ENCODE measurements at regions not wholly inside any gene's neighbourhood (a gene's known extent, or its start where the extent isn't known, plus 50 kb on each side); places are given as distances from the start of the nearest gene placed in this dataset.
A peak's percentile ranks its signal among the peaks of the same experiment; 100 is the strongest.

- Mint-ChIP-seq H3K4me3 (no peak overlapping the region), H3K27me3 (peaks cover 0 to 3% of the 10 kb centered on the region in 2 donors), H3K36me3 (no peaks in the 10 kb centered on the region), H3K9me3 (no peaks in the 10 kb centered on the region), H3K27ac (no peak overlapping the region), H3K4me1 (no peaks in the 10 kb centered on the region)
- ATAC-seq (replicated peaks), result no peak
- no peak for DNase-seq
Measured at GRCh38 chr7:156219307-156220077, 407.2 kb upstream of the SHH start.

- ATAC-seq (replicated peaks) (no peak), DNase-seq (no peak)
- Mint-ChIP-seq H3K4me1 (no peaks in the 10 kb centered on the region), H3K9me3 (no peaks in the 10 kb centered on the region), H3K27ac (no peak overlapping the region), H3K27me3 (peaks cover 0 to 3% of the 10 kb centered on the region in 2 donors), H3K36me3 (no peaks in the 10 kb centered on the region), H3K4me3 (no peak overlapping the region)
Measured at GRCh38 chr7:156218544-156219306, 406.5 kb upstream of the SHH start.

- Mint-ChIP-seq H3K27ac (no peak overlapping the region), H3K4me3 (no peak overlapping the region), H3K27me3 (peaks cover 0 to 3% of the 10 kb centered on the region in 2 donors), H3K4me1 (no peaks in the 10 kb centered on the region), H3K9me3 (no peaks in the 10 kb centered on the region), H3K36me3 (no peaks in the 10 kb centered on the region)
- ATAC-seq (replicated peaks), result no peak
- DNase-seq, result no peak
Measured at GRCh38 chr7:156217803-156218202, 405.5 kb upstream of the SHH start.

GRCh38 chr7:156209087-156209486, 396.8 kb upstream of the SHH start:
- Mint-ChIP-seq H3K27ac (no peak overlapping the region), H3K4me1 (no peaks in the 10 kb centered on the region), H3K4me3 (no peak overlapping the region), H3K27me3 (no peaks in the 10 kb centered on the region), H3K9me3 (no peaks in the 10 kb centered on the region), H3K36me3 (no peaks in the 10 kb centered on the region)
- ATAC-seq (replicated peaks), result no peak
- no peak for DNase-seq

GRCh38 chr7:156207306-156207705, 395.0 kb upstream of the SHH start:
- H3K4me1 Mint-ChIP-seq, result no peaks in the 10 kb centered on the region
- H3K9me3 Mint-ChIP-seq, result no peaks in the 10 kb centered on the region
- H3K36me3 Mint-ChIP-seq, result no peaks in the 10 kb centered on the region
- no peak overlapping the region for H3K4me3 Mint-ChIP-seq
- H3K27ac Mint-ChIP-seq, result no peak overlapping the region
- no peak for ATAC-seq (replicated peaks)
- DNase-seq, result no peak
- no peaks in the 10 kb centered on the region for H3K27me3 Mint-ChIP-seq

- no peaks in the 10 kb centered on the region for H3K27me3 Mint-ChIP-seq
- ATAC-seq (replicated peaks) (no peak), DNase-seq (no peak)
- H3K4me3 Mint-ChIP-seq, result no peak overlapping the region
- no peak overlapping the region for H3K27ac Mint-ChIP-seq
- no peaks in the 10 kb centered on the region for H3K36me3 Mint-ChIP-seq
- no peaks in the 10 kb centered on the region for H3K9me3 Mint-ChIP-seq
- H3K4me1 Mint-ChIP-seq, result no peaks in the 10 kb centered on the region
Measured at GRCh38 chr7:156206174-156206573, 393.9 kb upstream of the SHH start.

- no peak overlapping the region for H3K27ac Mint-ChIP-seq
Measured at GRCh38 chr7:156204820-156205219, 392.6 kb upstream of the SHH start.

GRCh38 chr7:156203923-156204322, 391.7 kb upstream of the SHH start:
- Mint-ChIP-seq H3K4me1 (no peaks in the 10 kb centered on the region), H3K36me3 (no peaks in the 10 kb centered on the region), H3K27ac (no peak overlapping the region), H3K4me3 (no peak overlapping the region), H3K27me3 (no peaks in the 10 kb centered on the region), H3K9me3 (no peaks in the 10 kb centered on the region)
- DNase-seq (no peak), ATAC-seq (replicated peaks) (no peak)

More at GRCh38 chr7:156204820-156205219, 392.6 kb upstream of the SHH start:
- no peaks in the 10 kb centered on the region for H3K27me3 Mint-ChIP-seq
- no peaks in the 10 kb centered on the region for H3K9me3 Mint-ChIP-seq
- no peaks in the 10 kb centered on the region for H3K36me3 Mint-ChIP-seq
- DNase-seq (no peak), ATAC-seq (replicated peaks) (no peak)
- H3K4me1 Mint-ChIP-seq, result no peaks in the 10 kb centered on the region
- H3K4me3 Mint-ChIP-seq, result no peak overlapping the region

- Mint-ChIP-seq H3K4me1 (peaks cover 0 to 2% of the 10 kb centered on the region in 2 donors), H3K27me3 (peaks cover 6 to 10% of the 10 kb centered on the region in 2 donors), H3K4me3 (no peak overlapping the region), H3K9me3 (peaks cover under 1 to 5% of the 10 kb centered on the region in 2 donors), H3K36me3 (no peaks in the 10 kb centered on the region), H3K27ac (no peak overlapping the region)
- no peak for ATAC-seq (replicated peaks)
- no peak for DNase-seq
Measured at GRCh38 chr7:156198277-156198676, 386.0 kb upstream of the SHH start.

- no peaks in the 10 kb centered on the region for H3K36me3 Mint-ChIP-seq
- H3K27me3 Mint-ChIP-seq, result peaks cover 10% of the 10 kb centered on the region in 2 donors
- peaks cover 0 to 2% of the 10 kb centered on the region in 2 donors for H3K4me1 Mint-ChIP-seq
- peak; percentile 70 to 77 for ATAC-seq (replicated peaks)
- no peak for DNase-seq
- H3K4me3 Mint-ChIP-seq, result no peak overlapping the region
- H3K27ac Mint-ChIP-seq, result no peak overlapping the region
- H3K9me3 Mint-ChIP-seq, result peaks cover 4 to 9% of the 10 kb centered on the region in 2 donors
Measured at GRCh38 chr7:156196649-156197048, 384.4 kb upstream of the SHH start.

- DNase-seq (no peak), ATAC-seq (replicated peaks) (no peak)
- no peak overlapping the region for H3K27ac Mint-ChIP-seq
Measured at GRCh38 chr7:156195276-156195675, 383.0 kb upstream of the SHH start.

GRCh38 chr7:156194813-156195212, 382.6 kb upstream of the SHH start:
- Mint-ChIP-seq H3K4me3 (no peak overlapping the region), H3K9me3 (peaks cover 4 to 11% of the 10 kb centered on the region in 2 donors), H3K27ac (no peak overlapping the region), H3K4me1 (peaks cover 0 to 2% of the 10 kb centered on the region in 2 donors), H3K27me3 (peaks cover 10% of the 10 kb centered on the region in 2 donors), H3K36me3 (no peaks in the 10 kb centered on the region)
- ATAC-seq (replicated peaks), result no peak
- no peak for DNase-seq

More at GRCh38 chr7:156195276-156195675, 383.0 kb upstream of the SHH start:
- Mint-ChIP-seq H3K4me3 (no peak overlapping the region), H3K9me3 (peaks cover 4 to 10% of the 10 kb centered on the region in 2 donors), H3K36me3 (no peaks in the 10 kb centered on the region), H3K4me1 (peaks cover 0 to 2% of the 10 kb centered on the region in 2 donors), H3K27me3 (peaks cover 10% of the 10 kb centered on the region in 2 donors)

- DNase-seq (no peak), ATAC-seq (replicated peaks) (no peak)
- Mint-ChIP-seq H3K4me1 (peaks cover 0 to 2% of the 10 kb centered on the region in 2 donors), H3K27ac (no peak overlapping the region), H3K36me3 (no peaks in the 10 kb centered on the region), H3K27me3 (peaks cover 10% of the 10 kb centered on the region in 2 donors), H3K9me3 (peaks cover 8 to 11% of the 10 kb centered on the region in 2 donors), H3K4me3 (no peak overlapping the region)
Measured at GRCh38 chr7:156192921-156193320, 380.7 kb upstream of the SHH start.

GRCh38 chr7:156191090-156191489, 378.8 kb upstream of the SHH start:
- Mint-ChIP-seq H3K4me3 (no peak overlapping the region), H3K27ac (no peak overlapping the region), H3K4me1 (no peaks in the 10 kb centered on the region), H3K27me3 (peaks cover 10% of the 10 kb centered on the region in 2 donors), H3K36me3 (no peaks in the 10 kb centered on the region), H3K9me3 (peaks cover 8 to 11% of the 10 kb centered on the region in 2 donors)
- ATAC-seq (replicated peaks) (no peak), DNase-seq (no peak)

- no peaks in the 10 kb centered on the region for H3K36me3 Mint-ChIP-seq
- peaks cover 9 to 11% of the 10 kb centered on the region in 2 donors for H3K9me3 Mint-ChIP-seq
- no peaks in the 10 kb centered on the region for H3K4me1 Mint-ChIP-seq
- no peak overlapping the region for H3K4me3 Mint-ChIP-seq
- no peak overlapping the region for H3K27ac Mint-ChIP-seq
- no peak for DNase-seq
- no peak for ATAC-seq (replicated peaks)
- no peaks in the 10 kb centered on the region for H3K27me3 Mint-ChIP-seq
Measured at GRCh38 chr7:156185076-156185475, 372.8 kb upstream of the SHH start.
